OCI-LY7 (cell line): ENCODE measurements at regions not wholly inside any gene's neighbourhood (a gene's known extent, or its start where the extent isn't known, plus 50 kb on each side); places are given as distances from the start of the nearest gene placed in this dataset.

Experiments used
- BruUV-seq: library from RNA; stranded (reverse); fragments of 400-500 nt; replicated peaks from 2 replicates; lab custom pipeline; 2021; lab: Mats Ljungman, UMichigan
- CTCF ChIA-PET: fragments of 300-600 bp; sonication (Branson Sonifier 250); formaldehyde crosslinking; loops from one replicate; lab custom pipeline; 2022; ENCODE audit warnings: antibody characterized with exemption; ENCODE audit not compliant: unreplicated experiment; lab: Charles Lee
- POLR2A ChIA-PET: fragments of 300-600 bp; sonication (Branson Sonifier 250); formaldehyde crosslinking; loops from one replicate; lab custom pipeline; 2022; ENCODE audit warnings: antibody characterized with exemption; lab: Charles Lee
- DNase-seq: peaks from one replicate; pipeline ENCODE4 v3.0.0-alpha.2; 2015; ENCODE audit warnings: low spot score
- H2AFZ ChIP-seq: fragments of 200-600 bp; sonication (generic), shearing (Covaris generic); 2 replicates; pipeline ENCODE4 v1.6.1; 2014; ENCODE audit warnings: mild to moderate bottlenecking, antibody characterized with exemption, low read length, moderate library complexity
- H3K27ac ChIP-seq: fragments of 200-600 bp; sonication (generic); 2 replicates; pipeline ENCODE4 v1.5.1; 2014; ENCODE audit warnings: mixed run types, low read depth, mild to moderate bottlenecking, moderate library complexity, low read length, inconsistent platforms; ENCODE audit not compliant: poor library complexity, severe bottlenecking
- H3K36me3 ChIP-seq: fragments of 200-600 bp; sonication (generic); 2 replicates; pipeline ENCODE4 v1.6.1; 2014; ENCODE audit warnings: mild to moderate bottlenecking, antibody characterized with exemption, low read length, moderate library complexity, mixed read lengths; ENCODE audit not compliant: insufficient read depth
- H3K4me1 ChIP-seq: fragments of 200-600 bp; sonication (generic); 2 replicates; pipeline ENCODE4 v1.5.1; 2014; ENCODE audit warnings: mild to moderate bottlenecking, low read length; ENCODE audit not compliant: insufficient read depth, poor library complexity, severe bottlenecking
- H3K4me2 ChIP-seq: fragments of 200-600 bp; sonication (generic); 2 replicates; pipeline ENCODE4 v1.6.1; 2014; ENCODE audit warnings: mild to moderate bottlenecking, low read length
- H3K4me3 ChIP-seq: fragments of 200-600 bp; sonication (generic); 2 replicates; pipeline ENCODE4 v1.5.1; 2014; ENCODE audit warnings: mild to moderate bottlenecking, low read depth, low read length; ENCODE audit not compliant: poor library complexity, severe bottlenecking
- H3K79me2 ChIP-seq: fragments of 200-600 bp; sonication (generic); 2 replicates; pipeline ENCODE4 v1.6.1; 2016; ENCODE audit warnings: low read depth, mild to moderate bottlenecking, low read length, moderate library complexity, mixed read lengths; ENCODE audit not compliant: insufficient read depth
- H3K9me2 ChIP-seq: fragments of 200-600 bp; sonication (generic); 2 replicates; pipeline ENCODE4 v1.6.1; 2016; ENCODE audit warnings: mild to moderate bottlenecking, low read length, mixed read lengths; ENCODE audit not compliant: insufficient read depth
- H3K9me3 ChIP-seq: fragments of 200-600 bp; sonication (generic); 2 replicates; pipeline ENCODE4 v1.6.1; 2014; ENCODE audit warnings: mild to moderate bottlenecking, mixed run types, low read length, mixed read lengths
- H4K20me1 ChIP-seq: fragments of 200-600 bp; sonication (generic); 2 replicates; pipeline ENCODE4 v1.6.1; 2014; ENCODE audit warnings: mild to moderate bottlenecking, antibody characterized with exemption, low read length, moderate library complexity, mixed read lengths; ENCODE audit not compliant: insufficient read depth
- CTCF ChIP-seq: fragments of 200-600 bp; sonication (generic); conservative IDR thresholded peaks from 2 replicates; pipeline ENCODE4 v1.5.1; 2014; ENCODE audit warnings: mild to moderate bottlenecking, antibody characterized with exemption, low read length, moderate library complexity, mixed read lengths
- EZH2phosphoT487 ChIP-seq: fragments of 200-600 bp; sonication (generic); IDR thresholded peaks from 2 replicates; pipeline ENCODE4 v1.6.1; 2018; ENCODE audit warnings: low read depth, borderline replicate concordance, mild to moderate bottlenecking, mixed run types, antibody characterized with exemption, low read length, moderate library complexity, mixed read lengths
- intact Hi-C: fragments of 100-400 bp; cut with micrococcal nuclease; formaldehyde crosslinking; loops from one replicate; pipeline ENCODE4 v1.10.0; 2022; ENCODE audit not compliant: unreplicated experiment

- Histone ChIP-seq H3K9me2 (no peaks in the 10 kb centered on the region), H3K27ac (no peak overlapping the region), H4K20me1 (no peaks in the 10 kb centered on the region), H3K79me2 (no peaks in the 10 kb centered on the region), H3K36me3 (no peaks in the 10 kb centered on the region), H3K4me3 (no peak overlapping the region), H2AFZ (no peak overlapping the region), H3K9me3 (no peaks in the 10 kb centered on the region), H3K4me1 (no peaks in the 10 kb centered on the region), H3K4me2 (no peak overlapping the region)
- ChIA-PET POLR2A (no interaction called here), CTCF (no interaction called here)
- no peak for TF ChIP-seq EZH2phosphoT487
- BruUV-seq, result no TSS peak
- intact Hi-C loops, result no loop called here
- DNase-seq, result no peak
Observed at GRCh38 chr11:134654161-134654915, 242.3 kb upstream of the B3GAT1 start.

- Histone ChIP-seq H3K9me2 (no peaks in the 10 kb centered on the region), H3K36me3 (no peaks in the 10 kb centered on the region), H3K4me1 (no peaks in the 10 kb centered on the region), H2AFZ (no peak overlapping the region), H4K20me1 (no peaks in the 10 kb centered on the region), H3K27ac (no peak overlapping the region), H3K79me2 (no peaks in the 10 kb centered on the region), H3K9me3 (no peaks in the 10 kb centered on the region), H3K4me3 (no peak overlapping the region), H3K4me2 (no peak overlapping the region)
- TF ChIP-seq EZH2phosphoT487, result no peak
- no peak for TF ChIP-seq CTCF
- ChIA-PET POLR2A (no interaction called here), CTCF (no interaction called here)
- intact Hi-C loops, result no loop called here
- BruUV-seq, result no TSS peak
- DNase-seq, result no peak
Observed at GRCh38 chr11:134652586-134653255, 240.7 kb upstream of the B3GAT1 start.

- no peaks in the 10 kb centered on the region for H3K9me2 ChIP-seq
- H3K79me2 ChIP-seq, result no peaks in the 10 kb centered on the region
- no peak overlapping the region for H3K4me2 ChIP-seq
- intact Hi-C loops, result no loop called here
- no peaks in the 10 kb centered on the region for H3K9me3 ChIP-seq
- no peak overlapping the region for H3K27ac ChIP-seq
- H4K20me1 ChIP-seq, result no peaks in the 10 kb centered on the region
- H3K4me3 ChIP-seq, result no peak overlapping the region
- TF ChIP-seq CTCF (no peak), EZH2phosphoT487 (no peak)
- no peak overlapping the region for H2AFZ ChIP-seq
- BruUV-seq, result no TSS peak
- ChIA-PET POLR2A (interaction anchor here (0.6 kb wide), 2 partner anchors 129 to 404 kb away, joined by 3 to 4 read pairs; no protein-coding TSS in a partner anchor), CTCF (no interaction called here)
- DNase-seq, result no peak
- no peaks in the 10 kb centered on the region for H3K4me1 ChIP-seq
- no peaks in the 10 kb centered on the region for H3K36me3 ChIP-seq
Observed at GRCh38 chr11:134647066-134647743, 235.2 kb upstream of the B3GAT1 start.
